Amygdala (tissue), 56 donors: ENCODE measurements at regions not wholly inside any gene's neighbourhood (a gene's known extent, or its start where the extent isn't known, plus 50 kb on each side); places are given as distances from the start of the nearest gene placed in this dataset.

Experiments used
- DNase-seq, 56 donors: peaks; one replicate each; lab custom pipeline; 2025; lab: John Stamatoyannopoulos, UW

DNA sequence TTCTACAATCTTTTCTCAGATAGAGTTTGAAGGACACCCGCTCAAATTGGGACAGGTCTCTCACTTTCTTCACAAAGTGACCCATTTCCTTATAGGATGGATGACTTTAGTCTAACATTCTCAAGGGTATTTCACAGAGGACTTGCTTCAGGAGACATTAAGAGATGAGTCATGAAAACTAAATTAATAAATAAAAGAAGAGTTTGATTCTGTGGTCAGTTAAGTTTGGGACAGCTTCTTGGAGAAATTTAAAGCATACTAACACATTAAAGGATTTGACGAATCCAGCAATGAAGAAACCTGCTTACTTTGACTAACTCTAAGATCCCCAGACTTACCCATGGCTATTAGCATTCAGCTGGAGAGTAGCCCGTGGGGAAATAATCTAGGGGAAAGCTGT lies 95.6 kb upstream of the RAB3GAP2 start:
- DNase-seq: no peak

DNA sequence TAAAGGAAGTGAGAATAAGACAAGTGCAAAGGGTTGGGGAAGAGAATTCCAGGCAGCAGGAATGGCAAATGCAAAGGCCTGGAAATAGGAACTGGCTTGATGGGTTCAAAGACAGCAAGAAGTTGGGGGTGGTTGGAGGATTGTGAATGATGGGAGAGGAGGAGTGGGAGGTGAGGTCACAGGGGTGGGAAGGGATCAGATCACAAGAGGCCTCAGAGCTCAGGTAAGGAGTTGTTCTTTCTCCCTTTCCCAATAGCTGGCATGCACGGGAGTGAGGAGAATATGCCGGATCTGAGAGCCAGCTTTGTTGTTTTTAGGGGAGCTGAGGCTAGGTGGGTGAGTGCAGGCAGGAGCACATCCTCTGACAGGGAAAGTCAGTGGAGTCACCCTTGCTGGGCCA lies 94.0 kb upstream of the RAB3GAP2 start:
- DNase-seq: no peak

DNA sequence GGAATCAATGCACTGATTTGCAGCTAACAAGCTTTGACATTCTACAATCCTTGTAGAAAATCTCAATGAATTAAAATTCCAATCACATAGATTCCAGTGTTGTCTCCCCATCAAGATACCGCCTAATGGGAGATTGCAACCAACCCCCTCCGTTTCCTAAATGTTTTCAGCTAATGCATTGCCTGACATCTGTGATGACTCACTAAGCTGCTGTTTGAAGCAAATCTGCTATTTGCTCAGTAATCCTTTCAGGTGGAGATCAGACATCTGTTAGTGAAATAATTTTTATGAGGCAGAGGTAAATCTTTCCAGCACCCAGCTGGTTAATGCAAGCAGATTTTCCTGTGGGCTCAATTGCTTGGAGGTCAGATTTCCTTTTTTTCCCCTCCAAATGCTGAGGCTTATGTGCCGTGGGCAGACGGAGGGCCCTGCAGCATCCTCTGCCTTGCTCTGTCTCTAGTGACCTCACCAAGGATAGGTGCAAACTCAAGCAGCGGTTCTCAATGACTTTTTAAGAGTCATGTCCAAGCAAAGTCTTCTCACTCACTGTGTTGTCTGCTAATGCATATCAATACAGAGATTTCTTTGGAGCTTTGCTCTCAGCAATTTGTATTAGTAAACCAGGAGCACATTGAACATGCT lies 91.1 kb upstream of the RAB3GAP2 start:
- DNase-seq: no peak

DNA sequence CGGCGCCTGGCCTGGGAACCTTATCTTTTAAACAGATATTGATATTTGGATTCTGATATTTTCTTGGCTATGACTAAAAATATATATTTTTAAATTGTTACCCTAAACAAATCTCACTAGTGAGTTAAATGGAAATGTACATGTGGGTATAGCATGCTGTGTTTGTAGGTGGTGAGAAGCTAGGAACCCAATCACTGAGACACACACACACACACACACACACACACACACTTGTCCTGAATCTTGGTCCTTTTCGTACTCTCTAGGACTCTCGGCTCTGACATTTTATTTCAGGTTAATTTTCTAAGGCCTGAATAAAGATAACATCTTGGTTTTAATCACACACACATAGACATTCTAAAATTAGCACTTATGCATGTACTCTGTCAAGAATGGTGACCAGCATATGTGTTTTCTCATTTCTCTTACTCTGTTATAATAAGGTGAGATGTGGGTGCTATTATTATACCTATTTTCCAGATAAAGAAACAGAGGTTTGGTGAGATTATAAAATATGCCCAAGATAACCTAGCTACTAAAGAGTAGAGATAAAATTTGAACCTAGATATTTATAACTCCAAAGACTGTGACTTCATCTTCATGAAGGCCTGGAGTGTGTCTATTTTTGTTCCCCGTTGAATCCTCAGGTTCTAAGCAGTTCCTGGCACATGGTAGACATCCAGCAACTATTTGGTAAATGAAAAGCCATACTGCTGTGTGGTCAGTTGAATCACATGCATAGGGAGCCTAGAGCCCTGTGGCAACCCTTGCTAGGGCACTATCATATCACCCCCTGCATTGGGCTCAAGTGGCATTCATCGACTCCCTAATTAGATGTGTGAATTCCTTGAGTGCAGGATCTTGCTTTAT lies 85.0 kb upstream of the RAB3GAP2 start:
- DNase-seq: no peak

DNA sequence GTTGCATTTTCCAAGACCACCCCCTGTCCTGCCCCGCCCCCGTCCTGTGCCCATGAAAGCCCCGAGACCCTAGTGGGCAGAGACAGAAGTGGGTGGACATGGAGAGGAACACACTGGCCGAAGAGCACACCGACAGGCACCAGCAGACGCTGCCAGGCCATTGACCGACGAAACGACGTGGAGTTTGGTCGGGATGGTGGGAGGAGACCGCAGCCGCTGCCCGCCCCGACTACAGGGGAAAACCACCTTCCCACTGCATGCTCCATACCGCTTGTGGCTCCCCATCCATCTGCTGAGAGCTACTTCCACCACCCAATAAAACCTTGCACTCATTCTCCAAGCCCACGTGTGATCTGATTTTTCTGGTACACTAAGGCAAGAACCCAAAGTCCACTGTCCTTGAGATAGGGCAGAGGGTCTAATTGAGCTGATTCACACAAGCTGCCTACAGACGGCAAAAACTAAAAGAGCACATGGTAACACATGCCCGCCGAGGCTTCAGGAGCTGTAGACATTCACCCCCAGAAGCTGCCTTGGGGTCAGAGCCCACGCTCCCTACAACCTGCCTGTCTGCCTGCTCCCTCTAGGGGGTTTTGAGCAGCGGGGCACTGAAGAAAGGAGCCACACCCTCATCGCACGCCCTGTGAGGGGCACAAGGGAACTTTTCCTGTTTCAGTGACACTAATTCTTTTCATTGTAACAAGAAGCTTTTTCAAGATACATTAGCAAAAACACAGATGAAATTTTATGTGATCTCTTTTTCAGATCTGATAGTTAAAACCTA lies 81.2 kb upstream of the RAB3GAP2 start:
- DNase-seq: no peak

DNA sequence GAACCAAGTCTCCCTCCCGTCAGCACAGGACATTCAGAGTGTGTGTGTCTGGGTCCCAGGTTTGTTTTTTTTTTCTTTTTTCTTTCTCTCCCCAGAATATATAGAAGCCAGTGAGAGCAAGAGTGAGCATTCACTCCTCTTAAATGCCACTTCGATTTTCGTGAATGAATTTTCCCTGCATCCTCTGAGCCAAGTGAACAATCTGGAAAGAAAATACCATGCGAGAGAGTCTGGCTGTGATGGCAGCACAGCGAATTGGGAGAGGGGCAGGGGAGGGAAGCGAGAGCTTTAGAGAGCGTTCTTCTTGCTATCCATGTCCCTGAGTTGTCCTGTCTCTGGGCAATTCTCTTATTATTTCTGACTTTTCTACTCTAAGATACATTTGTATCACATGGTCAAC lies 76.0 kb upstream of the RAB3GAP2 start:
- DNase-seq: no peak

DNA sequence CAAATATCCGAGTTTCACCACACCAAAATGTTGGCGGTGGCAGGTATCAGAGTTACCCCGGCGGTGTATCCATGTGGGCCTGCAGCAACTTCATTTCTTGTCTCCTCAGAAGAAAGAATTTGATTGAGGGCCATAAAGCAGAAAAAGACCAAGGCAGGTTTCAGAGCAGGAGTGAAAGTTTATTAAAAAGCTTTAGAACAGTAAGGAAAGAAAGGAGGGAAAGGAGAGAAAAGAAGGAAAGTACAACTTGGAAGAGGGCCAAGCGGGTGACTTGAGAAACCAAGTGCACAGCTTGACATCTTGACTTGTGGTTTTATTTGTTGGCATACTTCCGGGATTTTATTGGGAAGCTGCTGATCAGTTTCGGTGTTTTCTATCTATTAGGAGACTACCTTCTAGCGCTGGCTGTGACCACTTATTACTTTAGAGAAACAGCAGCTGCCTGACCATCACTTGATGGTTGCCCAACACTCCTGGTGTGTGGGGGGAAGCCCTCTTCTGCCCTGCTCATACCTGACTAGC lies 75.5 kb upstream of the RAB3GAP2 start:
- no peak for DNase-seq

DNA sequence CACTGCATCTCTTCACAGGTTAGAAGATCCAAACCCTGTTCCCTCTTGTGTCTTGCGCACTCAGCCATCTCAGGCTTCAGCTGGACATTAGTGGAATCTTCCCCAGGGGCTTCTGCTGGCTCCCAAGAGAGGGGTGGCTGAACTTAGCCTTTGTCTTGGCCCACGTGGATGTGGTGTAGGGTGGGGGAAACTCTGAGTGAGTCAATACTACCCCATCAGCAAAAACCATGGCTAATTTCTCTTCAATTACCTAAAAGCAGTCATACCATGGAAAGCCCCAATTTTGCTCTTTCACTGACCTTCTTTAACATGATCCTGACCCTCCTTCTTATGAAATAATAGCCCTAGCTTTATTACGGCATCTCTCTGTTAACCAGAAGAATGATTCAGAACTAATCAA lies 72.5 kb upstream of the RAB3GAP2 start:
- DNase-seq: no peak

DNA sequence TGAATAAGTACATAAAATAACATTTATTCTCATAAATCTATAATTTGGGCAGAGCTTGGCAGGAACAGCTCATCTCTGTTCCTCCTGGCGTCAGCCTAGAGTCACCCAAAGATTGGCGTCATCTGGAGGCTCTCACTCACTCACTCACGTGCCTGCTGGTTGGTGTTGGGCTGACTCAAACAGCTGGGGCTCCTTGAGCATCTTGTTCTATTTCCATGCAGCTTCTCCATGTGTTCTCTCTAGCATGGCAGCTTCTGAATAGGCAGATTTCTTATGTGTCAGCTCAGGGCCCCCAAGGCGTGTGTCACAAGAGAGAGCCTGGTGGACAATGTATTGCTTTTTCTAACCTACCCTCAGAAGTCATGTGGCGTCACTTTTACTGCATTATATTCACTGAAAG lies 70.6 kb upstream of the RAB3GAP2 start:
- no peak for DNase-seq

DNA sequence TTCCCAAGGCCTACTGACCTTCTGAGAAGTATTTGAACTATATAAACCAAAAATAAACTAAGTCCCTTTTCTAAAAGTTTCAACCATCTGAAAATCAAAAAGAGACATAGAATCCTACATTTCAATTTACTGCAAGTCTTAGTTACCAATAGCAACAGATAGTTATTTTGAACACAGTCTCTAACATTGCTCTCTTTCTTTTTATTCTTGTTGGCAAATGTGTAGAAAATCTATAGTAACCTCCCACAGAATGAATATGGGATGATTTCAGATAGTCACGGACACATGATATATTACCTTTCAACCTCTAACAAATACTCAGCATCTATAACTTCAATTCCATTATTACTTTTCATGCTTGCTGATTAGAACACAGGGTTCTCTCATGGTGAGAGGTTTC lies 68.9 kb upstream of the RAB3GAP2 start:
- no peak for DNase-seq

DNA sequence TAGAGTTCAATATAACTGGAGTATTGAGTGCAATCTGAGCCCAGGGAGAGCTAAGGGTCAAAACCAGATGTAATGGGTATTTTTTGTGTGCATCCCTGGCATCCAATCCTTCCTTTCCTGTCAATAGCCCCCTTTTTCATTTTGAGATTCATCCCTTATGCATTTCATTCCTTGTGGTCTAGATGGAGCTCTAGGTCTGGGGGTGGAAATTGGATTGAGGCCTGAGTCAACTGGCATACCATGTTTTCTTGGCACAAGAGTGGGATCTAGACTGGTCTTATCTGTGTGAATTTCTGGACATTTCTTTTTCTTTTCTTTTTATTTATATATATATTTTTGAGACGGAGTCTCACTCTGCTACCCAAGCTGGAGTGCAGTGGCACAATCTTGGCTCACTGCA lies 67.3 kb upstream of the RAB3GAP2 start:
- DNase-seq: no peak

DNA sequence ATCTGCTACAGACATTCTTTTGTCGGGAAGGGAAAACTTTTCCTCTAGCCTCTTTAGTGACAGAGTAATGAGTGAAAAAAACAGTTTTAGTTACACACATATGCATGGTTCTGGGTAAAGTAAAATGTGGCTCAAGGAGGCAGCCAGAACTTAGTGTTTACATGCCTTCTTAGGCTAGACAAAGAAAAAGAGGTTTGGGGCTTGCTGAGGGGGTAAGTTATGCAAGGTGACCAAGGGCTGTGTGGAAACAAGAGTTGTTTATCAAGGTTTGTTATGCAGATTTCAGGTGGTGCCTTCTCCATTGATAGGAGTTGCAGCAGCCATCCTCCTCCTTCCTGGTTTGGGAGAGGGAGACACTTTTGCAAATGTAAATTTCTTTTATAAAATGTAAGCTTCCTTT lies 66.5 kb upstream of the RAB3GAP2 start:
- no peak for DNase-seq

DNA sequence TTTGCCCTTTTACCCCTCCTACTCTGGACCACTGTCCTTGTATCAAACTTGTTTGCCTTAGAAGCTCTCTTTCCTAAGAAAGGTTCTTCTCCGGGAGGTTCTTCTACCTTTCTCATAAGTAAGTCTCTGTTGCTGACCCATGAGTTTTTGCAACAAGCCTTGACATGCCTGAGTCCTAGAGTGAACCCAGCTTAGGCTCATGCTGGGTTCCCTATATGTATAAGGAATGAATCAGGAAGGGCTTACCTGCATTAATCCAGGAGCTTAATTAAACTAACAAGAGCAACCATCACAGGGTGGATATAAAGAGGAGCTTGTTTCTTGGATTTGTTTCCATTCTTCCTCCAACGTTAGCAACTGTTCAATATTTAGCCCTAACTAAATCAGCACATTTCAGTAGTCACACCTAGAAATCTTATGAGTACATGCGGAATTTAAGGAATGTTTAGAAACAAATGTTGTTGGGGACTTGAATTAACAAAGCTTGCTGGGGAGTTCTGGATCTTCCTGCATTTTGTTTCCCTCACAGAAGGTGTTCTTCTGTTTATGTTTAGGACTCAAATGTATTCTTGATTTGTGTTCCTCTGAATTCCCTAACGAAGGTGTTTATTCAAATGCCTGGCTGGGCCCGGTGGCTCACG lies 64.3 kb upstream of the RAB3GAP2 start:
- DNase-seq: no peak

DNA sequence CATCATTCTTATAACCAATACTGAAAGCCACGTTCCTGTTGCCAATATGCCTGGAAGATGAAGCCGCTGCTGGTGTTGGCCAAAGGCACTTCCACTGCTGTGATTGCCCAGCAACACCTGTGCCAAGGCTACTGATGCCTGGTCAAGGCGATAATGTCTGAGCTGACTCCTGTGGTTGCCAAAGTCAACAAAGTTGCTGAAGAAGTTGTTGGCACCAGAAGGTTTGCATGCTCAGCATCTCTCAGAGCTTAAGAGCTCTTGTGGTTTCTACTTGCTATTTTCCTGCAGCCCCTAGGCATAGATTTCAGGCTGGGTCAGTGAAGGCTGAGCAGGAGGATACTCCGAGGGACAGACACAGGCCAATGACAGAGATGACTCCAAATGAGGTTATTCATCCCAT lies 63.4 kb upstream of the RAB3GAP2 start:
- no peak for DNase-seq

DNA sequence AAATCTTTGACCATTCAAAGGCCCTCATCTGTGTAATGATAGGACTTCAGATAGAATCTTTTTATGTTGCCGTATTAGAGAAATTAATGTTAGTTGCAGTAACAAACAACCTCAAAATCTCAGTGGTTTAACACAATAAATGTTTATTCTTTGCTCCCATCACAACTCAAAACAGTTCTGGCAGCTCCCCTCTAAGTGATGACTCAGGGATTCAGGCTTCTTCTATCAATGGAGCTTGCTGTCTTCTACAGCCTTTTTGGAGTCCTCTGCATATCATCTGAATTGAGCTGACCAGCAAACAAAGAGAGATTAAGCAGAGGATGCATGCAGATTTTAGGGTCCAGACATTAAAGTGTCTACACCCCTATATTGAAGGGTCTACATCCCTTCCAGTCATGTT lies 59.1 kb upstream of the RAB3GAP2 start:
- no peak for DNase-seq

DNA sequence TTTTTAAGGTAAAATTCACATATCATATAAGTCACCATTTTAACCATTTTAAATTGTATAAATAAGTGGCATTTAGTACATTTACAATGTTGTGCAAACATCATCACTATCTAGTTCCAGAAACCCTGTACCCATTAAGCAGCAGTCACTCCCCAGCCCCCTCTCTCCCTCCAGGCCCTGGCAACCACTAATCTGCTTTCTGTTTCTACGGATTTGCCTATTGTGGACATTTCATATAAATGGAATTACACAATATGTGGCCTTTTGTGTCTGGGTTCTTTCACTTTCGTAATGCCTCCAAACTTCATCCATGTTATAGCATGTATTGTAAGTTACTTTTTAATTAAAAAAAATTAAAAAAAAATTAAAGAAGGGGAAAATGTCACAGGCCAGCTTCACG lies 58.0 kb upstream of the RAB3GAP2 start:
- DNase-seq: no peak

DNA sequence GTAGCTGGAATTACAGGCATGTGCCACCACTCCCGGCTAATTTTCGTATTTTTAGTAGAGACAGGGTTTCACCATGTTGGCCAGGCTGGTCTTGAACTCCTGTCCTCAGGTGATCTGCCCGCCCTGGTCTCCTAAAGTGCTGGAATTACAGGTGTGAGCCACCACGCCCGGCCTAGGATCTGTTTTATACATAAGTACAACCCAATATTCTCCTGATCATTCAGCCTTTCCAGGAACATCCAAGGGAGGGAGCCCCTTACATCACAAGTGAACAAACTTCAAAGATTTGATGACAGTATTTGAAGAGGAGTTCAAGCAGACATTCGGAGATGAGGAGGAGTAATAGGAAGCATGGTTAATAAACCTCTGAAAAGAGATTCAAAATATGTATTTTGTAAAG lies 54.9 kb upstream of the RAB3GAP2 start:
- no peak for DNase-seq

DNA sequence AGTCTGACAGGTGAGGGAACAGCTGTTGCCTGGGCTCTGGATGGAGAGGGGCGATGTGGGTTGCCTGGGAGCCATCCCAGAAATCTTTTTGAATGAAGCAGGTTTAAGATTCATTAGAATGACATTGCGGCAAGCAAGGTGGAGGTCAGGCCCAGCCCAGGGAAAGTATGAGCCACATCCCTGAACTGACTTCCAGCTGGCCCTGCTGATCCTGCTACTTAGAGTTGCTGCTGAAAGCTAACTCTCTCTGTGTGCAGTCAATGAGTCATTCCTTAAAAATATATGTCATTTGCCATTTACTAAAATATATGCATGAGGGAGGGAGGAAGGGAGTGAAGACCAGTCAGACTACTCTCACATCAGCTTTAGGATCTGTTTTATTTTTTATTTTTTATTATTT lies 54.3 kb upstream of the RAB3GAP2 start:
- no peak for DNase-seq

DNA sequence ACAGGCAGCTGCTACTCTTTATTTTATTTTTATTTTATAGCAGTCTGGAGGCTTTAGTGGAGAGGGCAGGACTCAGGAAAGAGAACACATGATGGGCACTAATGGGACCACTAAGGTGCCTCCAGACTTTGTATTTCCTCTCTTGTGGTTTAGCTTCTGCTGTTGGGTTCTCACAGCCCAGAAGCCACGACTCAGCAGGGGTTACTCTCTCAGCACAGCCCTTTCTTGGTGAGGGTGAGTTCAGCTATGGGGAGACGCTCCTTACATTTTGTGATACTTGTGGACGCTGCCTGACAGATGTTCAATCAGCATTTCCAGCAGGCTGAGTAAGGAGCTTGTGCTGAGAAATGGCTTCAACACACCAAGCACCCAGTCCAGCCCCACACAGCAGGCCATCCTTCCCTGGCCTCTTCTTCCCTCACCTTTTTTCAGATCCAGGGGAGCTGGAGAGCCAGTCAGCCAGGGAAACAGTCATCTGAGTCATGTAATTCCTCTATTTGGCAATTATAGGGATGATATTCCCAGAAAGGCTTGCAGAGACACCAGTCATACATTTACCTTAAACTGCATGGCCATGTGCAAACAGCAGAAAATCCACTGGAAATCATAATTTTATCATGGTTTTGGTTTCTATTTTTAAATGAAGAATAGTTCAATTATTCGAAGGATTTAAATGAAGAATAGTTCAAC lies 53.2 kb upstream of the RAB3GAP2 start:
- DNase-seq: no peak

DNA sequence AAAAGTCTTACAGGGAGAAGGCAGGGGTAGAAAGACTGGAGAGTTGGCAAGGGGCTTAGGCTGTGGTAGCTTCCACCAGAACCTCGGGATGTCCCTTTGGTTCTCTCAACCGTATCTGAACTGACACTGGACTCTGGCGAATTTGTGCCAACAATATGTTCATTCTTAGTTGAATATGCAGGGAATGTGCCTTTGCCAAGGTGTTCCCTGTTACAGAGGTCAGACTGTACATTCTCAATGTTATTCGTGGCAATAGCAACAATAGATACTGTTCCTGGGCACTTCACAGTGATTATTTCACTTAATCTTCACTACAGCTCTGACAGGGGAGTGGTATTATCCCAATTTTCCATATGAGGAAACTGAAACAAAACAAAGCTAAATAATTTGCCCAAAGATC lies 51.5 kb upstream of the RAB3GAP2 start:
- DNase-seq: no peak
